ENCODE measurements at regions not wholly inside any gene's neighbourhood (a gene's known extent, or its start where the extent isn't known, plus 50 kb on each side); places are given as distances from the start of the nearest gene placed in this dataset.
A peak's percentile ranks its signal among the peaks of the same experiment; 100 is the strongest.

GRCh38 chr13:80039000-80039399 is 301.9 kb downstream of the SPRY2 start:
- H3K36me3 ChIP-seq, result no peaks in the 10 kb centered on the region
- H3K27me3 ChIP-seq, result no peaks in the 10 kb centered on the region
- DNase-seq (no peak), ATAC-seq (no peak)
- H3K9me3 ChIP-seq, result no peaks in the 10 kb centered on the region
- intact Hi-C loops (cut with DNase I), result no loop called here
- H3K4me1 ChIP-seq, result no peaks in the 10 kb centered on the region
- H3K4me3 ChIP-seq, result no peak overlapping the region
- WGBS (ENCODE audit: insufficient coverage, low coverage, low lambda C conversion rate, missing lambda C conversion rate), result 72% methylated on average over 1 of the region's 1 CpG
- no peak overlapping the region for H3K27ac ChIP-seq
- TF ChIP-seq POLR2A (IDR thresholded peaks at IDR 0.05) (no peak), CTCF (IDR thresholded peaks at IDR 0.05) (no peak)

- Histone ChIP-seq H3K4me3 (no peak overlapping the region), H3K27ac (no peak overlapping the region), H3K4me1 (no peaks in the 10 kb centered on the region), H3K36me3 (no peaks in the 10 kb centered on the region), H3K27me3 (no peaks in the 10 kb centered on the region), H3K9me3 (no peaks in the 10 kb centered on the region)
- ATAC-seq (no peak), DNase-seq (no peak)
- no peak for TF ChIP-seq POLR2A (IDR thresholded peaks at IDR 0.05)
- intact Hi-C loops (cut with DNase I), result no loop called here
These were observed 302.6 kb downstream of the SPRY2 start for GRCh38 chr13:80038371-80038770.

GRCh38 chr13:80037505-80037888 is 303.4 kb downstream of the SPRY2 start:
- intact Hi-C loops (cut with DNase I), result no loop called here
- WGBS (ENCODE audit: insufficient coverage, low coverage, low lambda C conversion rate, missing lambda C conversion rate), result 87% methylated on average over 2 of the region's 2 CpGs
- no peaks in the 10 kb centered on the region for H3K36me3 ChIP-seq
- DNase-seq, result no peak
- H3K27me3 ChIP-seq, result no peaks in the 10 kb centered on the region
- H3K27ac ChIP-seq, result no peak overlapping the region
- H3K9me3 ChIP-seq, result no peaks in the 10 kb centered on the region
- TF ChIP-seq POLR2A (IDR thresholded peaks at IDR 0.05) (no peak), CTCF (IDR thresholded peaks at IDR 0.05) (no peak)
- no peaks in the 10 kb centered on the region for H3K4me1 ChIP-seq
- H3K4me3 ChIP-seq, result no peak overlapping the region
- peak in 1 of 4 donors; percentile 27 for ATAC-seq

- H3K27ac ChIP-seq, result no peak overlapping the region
- TF ChIP-seq CTCF (IDR thresholded peaks at IDR 0.05), result no peak
- no peak for TF ChIP-seq POLR2A (IDR thresholded peaks at IDR 0.05)
- no peaks in the 10 kb centered on the region for H3K4me1 ChIP-seq
- DNase-seq (no peak), ATAC-seq (peak in 3 of 4 donors; percentile 34 to 59 (median 57))
- no peak overlapping the region for H3K4me3 ChIP-seq
- 56% methylated on average over 2 of the region's 2 CpGs for WGBS (ENCODE audit: insufficient coverage, low coverage, low lambda C conversion rate, missing lambda C conversion rate)
- H3K9me3 ChIP-seq, result no peaks in the 10 kb centered on the region
- H3K27me3 ChIP-seq, result no peaks in the 10 kb centered on the region
- H3K36me3 ChIP-seq, result no peaks in the 10 kb centered on the region
- intact Hi-C loops (cut with DNase I), result no loop called here
These were observed 304.0 kb downstream of the SPRY2 start for GRCh38 chr13:80036845-80037504.

- TF ChIP-seq POLR2A (IDR thresholded peaks at IDR 0.05) (no peak), CTCF (IDR thresholded peaks at IDR 0.05) (no peak)
- intact Hi-C loops (cut with DNase I), result no loop called here
- no peak for ATAC-seq
These were observed 305.8 kb downstream of the SPRY2 start for GRCh38 chr13:80035096-80035495.

More at GRCh38 chr13:80035096-80035495, 305.8 kb downstream of the SPRY2 start:
- Histone ChIP-seq H3K9me3 (no peaks in the 10 kb centered on the region), H3K36me3 (no peaks in the 10 kb centered on the region), H3K27ac (no peak overlapping the region), H3K4me1 (no peaks in the 10 kb centered on the region), H3K27me3 (no peaks in the 10 kb centered on the region), H3K4me3 (no peak overlapping the region)
- no peak for DNase-seq
- WGBS (ENCODE audit: insufficient coverage, low coverage, low lambda C conversion rate, missing lambda C conversion rate), result 75% methylated on average over 1 of the region's 1 CpG
